NAMALWA (cell line): ENCODE measurements at regions not wholly inside any gene's neighbourhood (a gene's known extent, or its start where the extent isn't known, plus 50 kb on each side); places are given as distances from the start of the nearest gene placed in this dataset.
"Not testable (repeated sequence)": the region's sequence is repeated elsewhere in the genome, so short reads cannot be mapped to it uniquely, and the experiment has no call there.

Experiments
- DNase-seq: peaks from one replicate; pipeline ENCODE4 v3.0.0-alpha.2; 2015; ENCODE audit warnings: low spot score

DNA sequence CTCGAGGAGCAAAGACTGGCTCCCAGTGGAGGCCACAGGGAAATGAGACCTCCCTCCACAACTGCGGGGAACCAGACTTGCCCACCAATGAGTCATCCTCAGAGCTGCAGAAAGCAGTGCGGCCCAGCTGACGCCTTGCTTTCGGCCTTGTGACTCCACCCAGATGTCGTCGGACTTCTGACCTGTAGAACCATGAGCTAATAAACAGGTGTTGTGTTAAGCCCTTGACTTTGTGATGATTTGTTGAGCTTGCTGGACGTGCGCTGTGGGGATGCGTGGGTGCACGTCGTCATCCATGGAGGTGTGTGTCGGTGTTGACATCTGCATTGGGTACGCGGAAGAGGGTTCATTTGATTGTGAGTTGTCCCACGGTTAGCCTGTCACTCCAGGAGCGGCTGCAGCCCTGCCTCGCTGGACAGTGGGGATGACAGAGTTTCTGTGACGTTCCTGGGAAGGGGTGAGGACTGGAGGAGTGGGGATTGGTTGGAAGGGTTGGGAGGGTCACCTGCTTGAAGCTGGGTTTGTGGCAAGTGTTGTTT, 154.1 kb downstream of the SH3BP4 start:
- no peak for DNase-seq

DNA sequence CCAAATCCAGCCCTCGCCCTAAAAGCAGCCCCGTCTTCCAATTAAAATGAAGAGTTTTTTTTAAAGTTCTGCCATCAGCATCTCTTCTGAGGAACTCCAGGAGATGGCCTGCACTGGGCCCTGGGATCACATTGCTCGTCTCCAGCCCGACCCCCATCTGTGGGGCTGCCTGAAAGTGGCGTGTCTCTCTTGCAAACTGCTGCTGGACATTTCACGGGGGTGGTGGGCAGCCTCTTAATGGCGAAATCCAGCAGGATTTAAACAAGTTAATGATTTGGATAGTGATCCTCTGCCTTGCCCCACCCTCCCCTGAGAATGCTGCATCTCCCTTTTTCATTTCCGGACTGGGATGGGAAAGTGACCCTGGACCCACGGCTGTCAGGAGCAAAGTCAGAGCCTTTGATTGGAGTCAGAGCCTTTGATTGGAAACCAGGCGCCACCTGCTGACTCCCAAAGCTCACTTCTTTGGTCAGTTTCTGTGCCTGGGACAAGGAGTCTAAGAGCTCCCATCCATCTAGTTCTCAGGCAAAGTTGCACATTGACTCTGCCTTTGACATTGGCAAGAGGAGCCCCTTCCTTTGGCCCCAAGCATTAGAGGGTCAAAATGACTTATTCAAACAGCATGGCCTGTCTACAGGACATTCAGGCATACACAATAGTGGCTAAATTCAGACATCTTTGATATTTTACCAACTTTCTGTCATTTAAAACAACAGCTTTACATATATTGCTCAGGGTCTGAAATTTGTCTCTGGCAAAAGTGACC, 155.2 kb downstream of the SH3BP4 start:
- DNase-seq, result peak; percentile 14

DNA sequence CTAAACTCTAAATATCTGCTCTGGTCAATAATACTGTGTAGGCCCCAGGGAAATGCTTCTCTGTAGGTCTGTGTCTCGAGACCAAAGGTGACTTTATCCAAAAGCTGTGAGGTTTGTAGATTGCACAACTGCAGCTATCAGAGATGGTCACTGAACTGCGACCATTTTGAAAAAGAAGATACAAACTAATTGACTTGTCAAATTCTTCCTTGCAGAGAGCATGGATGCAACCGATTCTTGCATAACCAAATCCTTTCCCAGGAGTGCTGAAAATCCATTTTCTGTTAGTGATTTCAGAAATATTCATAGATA, 155.8 kb downstream of the SH3BP4 start:
- DNase-seq, result no peak

DNA sequence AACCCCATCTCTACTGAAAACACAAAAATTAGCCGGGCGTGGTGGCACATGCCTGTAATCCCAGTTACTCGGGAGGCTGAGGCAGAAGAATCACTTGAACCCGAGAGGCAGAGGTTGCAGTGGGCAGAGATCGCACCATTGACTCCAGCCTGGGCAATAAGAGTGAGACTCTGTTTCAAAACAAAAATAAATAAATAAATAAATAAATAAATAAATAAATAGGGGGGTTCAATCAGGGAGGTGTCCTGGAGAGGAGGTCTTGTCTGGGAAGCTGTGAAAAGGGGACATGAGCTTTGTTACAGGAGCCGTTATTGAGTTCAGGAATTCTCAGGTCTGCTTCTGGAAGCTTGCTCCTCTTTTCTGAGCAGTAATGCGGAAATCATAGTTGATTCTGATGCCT, 157.7 kb downstream of the SH3BP4 start:
- not testable (repeated sequence) for DNase-seq

DNA sequence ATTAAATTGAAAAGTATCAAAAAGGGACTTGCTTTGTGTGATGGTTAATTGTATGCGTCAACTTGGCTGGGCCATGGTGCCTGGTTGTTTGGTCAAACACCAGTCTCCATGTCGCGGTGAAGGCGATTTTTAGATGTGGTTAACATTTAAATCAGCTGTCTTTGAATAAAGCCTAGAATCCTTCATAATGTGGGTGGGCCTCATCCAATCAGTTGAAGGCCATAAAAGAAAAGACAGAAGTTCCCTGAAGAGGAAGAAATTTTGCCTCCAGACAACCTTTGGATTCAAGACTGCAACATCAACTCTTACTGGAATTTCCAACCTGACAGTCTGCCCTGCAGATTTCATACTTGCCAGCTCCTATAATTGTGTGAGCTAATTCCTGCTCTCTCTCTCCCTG, 160.5 kb downstream of the SH3BP4 start:
- DNase-seq, result no peak

DNA sequence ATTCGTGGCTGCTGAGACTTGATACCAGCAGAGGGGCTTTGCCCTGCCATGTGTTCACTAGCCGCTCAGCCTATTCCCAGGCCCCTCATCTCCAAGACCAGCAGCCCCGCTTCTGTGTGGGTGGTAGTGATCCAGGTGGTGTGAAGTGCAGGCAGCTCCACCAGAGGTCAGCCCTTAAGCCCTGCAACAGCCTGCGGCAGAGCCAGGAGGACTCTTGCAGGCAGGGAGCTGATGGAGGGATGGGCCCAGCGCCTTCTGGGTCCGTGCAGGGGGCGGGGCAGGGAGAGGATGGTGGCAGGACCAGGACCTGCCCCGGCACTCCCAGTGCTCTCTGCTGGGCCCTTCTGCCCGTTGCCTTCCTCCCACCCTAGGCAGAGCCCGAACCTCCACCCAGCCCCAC, 162.0 kb downstream of the SH3BP4 start:
- DNase-seq, result no peak

DNA sequence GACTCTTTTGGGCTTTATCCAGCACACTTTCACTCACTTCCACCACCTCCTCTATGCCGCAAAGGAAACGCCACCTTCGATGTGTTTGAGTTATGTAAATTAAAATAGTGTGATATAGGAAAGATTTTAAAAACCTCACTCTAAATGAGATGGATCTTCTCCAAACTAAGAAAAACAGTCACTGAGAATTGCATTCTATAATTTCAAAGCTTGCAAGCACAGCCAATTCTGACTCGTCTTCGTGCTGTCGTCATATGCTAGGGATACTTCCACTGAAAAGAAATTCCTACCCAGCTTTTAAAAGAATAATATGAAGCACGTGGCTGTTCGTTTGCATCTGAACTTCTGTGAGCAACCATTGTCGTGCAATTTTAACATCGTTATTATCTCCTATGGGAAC, 162.5 kb downstream of the SH3BP4 start:
- no peak for DNase-seq

DNA sequence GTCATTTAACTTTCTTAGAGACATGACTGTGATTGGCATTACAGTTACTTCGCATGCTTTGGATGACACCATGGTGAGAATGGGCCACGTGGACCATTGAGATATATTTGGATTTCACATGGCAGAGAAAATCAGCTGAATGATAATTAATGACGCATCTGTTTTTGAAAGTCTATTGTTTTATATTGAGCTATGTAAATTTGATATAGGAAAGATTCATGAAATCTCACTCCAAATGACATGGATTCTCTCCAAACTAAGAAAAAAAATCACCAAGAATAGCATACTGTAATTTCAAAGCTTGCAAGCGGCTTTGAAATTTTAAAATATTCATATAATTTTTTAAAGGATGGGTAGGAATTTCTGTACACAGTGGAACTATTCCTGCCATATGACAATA, 163.7 kb downstream of the SH3BP4 start:
- no peak for DNase-seq

DNA sequence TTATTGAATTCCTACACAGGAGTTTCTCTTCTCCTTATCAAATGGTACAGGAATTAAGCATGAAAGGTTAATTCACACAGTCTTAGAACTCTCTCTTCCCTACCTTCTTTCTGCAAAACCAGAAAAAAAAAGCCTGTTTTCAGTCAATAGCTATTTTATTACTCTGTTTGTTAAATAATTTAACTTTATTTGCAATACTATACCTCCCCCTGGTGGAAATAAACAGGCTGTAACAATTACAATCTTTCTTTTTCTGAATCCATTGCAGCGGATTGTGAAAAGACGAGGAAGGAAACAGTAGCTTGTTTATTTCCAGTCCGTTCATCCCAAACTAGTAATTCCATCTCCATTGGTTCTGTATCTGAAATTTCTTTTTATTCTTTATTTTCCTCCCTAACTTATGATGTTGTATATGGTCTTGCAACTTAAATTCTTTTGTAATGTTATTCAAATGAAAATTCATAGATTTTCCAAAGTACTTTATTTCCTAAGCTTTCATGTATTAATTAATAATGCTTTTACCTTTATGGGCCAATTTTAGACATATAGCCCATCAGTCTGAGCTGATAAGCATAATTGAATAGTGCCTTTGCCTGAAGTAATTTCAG, 165.2 kb downstream of the SH3BP4 start:
- DNase-seq, result peak; percentile 49

DNA sequence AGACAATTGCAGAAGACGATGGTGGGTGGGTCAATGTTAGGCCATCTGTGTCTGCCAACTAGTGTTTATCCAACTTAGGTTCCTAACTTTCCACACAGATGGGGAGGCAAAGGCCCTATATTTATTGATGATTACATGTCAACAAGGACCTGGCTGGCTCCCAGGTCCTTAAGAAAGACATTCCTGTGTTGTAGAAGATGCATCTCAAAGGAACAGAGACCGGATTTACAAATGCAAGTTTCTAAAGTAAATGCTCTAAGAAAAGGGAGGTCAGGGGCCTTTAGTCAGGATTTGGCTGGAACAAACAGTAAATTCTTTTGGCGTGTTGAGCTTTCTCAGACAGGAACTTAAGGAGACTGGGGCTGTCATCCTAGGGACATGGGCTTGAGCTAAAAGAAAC, 175.0 kb downstream of the SH3BP4 start:
- no peak for DNase-seq

DNA sequence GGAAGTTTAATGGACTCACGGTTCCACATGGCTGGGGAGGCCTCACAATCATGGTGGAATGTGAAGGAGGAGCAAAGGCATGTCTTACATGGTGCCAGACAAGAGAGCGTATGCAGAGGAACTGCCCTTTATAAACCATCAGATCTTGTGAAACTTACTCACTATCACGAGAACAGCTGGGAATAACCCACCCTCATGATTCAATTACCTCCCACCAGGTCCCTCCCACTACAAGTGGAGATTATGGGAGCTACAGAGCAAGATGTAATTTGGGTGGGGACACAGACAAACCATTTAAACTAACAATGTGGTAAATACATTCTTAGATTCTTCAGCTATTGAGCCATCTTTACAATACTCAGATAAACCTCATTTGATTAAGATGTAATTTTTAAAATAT, 176.1 kb downstream of the SH3BP4 start:
- DNase-seq, result no peak

DNA sequence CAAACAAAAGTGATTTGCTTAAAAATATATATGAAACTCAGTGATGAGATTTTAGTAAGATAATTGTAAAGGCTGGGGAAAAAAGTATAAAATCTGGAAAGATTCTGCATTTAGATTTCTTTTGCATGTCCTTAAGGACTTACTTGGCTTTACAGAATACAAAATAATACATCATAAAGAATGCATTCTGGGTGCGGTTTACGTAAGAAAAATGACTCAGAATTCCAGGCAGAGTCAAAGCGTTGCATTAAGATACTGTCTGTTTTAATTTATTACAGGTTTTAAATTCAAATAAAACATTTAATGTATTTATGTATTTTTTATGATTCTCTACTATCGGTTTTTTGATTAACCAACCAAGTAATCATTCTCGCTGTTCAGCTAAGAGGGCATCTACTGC, 178.0 kb downstream of the SH3BP4 start:
- DNase-seq, result no peak

DNA sequence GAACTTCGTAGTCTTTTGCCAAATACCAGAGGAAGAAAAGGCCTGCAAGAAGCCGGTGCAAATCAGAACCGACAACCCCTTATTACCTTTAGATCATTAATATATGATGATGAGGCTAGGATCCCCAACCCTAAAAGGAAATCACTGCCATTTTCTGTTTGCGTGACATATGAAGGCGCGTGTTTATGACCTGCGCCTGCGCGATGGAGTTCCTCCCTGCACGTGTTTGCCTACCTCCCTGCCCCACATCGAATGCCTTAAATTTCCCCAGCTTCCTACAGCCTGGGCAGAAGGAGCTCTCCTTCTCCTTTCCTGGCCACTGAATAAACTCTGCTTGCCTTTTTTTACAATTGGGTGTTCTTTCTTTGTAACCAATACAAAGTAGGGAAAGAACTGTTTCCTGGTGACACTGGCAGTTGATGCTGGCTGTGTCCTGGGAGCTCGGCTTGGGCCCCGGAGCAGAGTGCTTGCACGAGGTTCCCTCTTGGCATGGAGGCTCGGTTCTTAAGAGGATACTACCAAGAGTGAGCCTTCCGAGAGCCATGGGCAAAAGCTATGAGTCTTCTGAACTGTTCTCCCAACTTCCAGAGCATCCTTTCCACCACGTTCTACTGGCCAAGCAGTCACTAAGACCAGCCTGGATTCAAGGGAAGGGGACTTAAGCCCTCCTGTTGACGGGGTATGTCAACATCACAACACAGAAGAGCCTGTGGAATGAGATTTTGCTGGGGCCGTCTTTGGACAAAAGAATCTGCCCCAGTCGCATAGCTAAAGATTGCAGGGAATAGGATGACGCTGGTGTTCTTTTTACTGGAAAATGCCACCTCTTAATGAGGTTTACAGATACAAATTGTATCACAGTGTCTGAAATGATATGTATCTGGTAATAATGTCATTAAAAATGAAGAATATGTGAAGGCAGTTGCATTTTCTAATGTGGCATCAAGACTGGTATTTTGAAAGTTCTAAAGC, 179.8 kb downstream of the SH3BP4 start:
- no peak for DNase-seq

DNA sequence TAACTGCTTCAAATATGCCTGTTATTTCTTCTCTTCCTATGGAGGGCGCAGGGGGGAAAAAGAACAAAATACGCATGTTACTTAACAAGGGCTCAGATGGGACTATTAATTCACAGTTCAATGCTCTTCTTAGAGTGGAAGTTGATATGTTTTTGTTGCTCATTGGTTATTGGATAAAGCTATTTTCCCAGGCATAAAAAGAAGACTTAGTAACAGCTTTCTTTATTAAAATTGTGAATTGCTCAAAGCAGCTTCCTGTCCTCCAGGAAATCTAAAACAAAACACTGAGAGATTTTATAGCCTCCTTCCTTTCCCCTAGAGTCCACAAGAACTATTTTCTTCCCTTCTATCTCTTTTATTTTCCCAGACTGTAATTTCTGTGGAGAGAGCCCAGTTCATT, 180.8 kb downstream of the SH3BP4 start:
- no peak for DNase-seq

DNA sequence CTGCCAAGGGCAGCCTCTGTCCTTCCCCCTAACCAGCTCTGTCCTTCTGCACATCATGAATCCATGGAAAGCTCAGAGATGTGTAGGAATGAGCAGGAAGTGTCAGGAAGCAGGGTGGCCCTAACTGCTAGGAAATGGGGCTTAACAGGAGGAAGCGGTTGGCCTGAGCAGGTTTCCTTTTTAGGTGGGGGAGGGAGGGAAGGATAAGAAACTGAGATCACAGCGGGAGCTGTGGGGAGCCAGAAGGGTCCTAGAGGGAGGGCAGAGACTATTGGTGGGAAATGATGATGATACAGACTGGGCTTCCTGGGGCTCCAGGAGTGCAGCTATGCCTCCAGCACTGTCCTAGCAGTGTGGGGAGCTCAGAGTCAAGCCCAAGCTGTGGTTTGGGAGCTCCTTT, 182.0 kb downstream of the SH3BP4 start:
- DNase-seq, result no peak

DNA sequence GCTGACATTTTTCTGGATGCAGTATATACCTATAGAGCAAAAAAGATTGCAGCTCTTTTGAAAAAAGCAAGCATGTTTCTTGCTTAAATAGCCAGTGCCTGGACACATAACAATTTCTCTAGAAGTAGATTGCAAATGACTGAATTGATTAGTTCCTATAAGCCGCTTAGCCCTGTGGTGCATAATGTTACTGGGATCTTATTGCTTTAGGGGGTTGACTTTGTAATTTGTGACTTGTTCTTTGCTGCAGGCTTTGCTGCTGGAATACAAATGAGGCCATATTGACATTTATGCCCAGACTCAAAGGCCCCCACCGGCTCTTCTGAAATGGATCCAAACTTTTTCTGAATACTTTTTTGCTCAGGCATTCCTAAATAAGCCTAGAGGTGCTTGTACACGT, 182.6 kb downstream of the SH3BP4 start:
- no peak for DNase-seq

DNA sequence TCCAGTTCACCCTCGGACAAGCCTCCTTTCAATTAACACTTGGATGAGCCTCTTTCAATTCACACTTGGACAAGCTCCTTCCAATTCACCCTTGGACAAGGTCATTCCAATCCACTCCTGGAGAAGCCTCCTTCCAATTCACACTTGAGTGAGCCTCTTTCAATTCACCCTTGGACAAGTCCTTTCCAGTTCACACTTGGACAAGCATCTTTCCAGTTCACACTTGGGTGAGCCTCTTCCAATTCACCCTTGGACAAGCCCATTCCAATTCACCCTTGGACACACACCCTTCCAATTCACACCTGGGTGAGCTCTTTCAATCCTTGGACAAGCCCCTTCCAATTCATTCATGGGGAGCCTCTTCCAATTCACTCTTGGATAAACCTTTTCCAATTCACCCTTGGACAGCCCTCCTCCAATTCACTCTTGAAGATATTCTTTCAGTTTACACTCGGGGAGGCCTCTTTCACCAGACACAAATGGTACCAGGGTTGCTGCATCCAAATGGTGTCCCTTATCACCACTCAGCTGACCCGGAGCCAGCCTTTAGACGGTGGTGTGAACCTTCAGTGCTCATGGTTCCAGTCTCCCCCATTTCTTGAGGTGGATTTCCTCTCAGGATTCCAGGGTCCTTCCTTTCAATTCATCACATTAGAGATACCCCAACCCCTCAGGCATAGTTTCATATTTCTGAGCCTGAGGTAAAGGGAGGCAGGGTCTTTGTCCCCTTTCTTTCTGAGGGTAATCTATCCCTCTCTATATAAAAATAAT, 183.6 kb downstream of the SH3BP4 start:
- DNase-seq, result no peak

DNA sequence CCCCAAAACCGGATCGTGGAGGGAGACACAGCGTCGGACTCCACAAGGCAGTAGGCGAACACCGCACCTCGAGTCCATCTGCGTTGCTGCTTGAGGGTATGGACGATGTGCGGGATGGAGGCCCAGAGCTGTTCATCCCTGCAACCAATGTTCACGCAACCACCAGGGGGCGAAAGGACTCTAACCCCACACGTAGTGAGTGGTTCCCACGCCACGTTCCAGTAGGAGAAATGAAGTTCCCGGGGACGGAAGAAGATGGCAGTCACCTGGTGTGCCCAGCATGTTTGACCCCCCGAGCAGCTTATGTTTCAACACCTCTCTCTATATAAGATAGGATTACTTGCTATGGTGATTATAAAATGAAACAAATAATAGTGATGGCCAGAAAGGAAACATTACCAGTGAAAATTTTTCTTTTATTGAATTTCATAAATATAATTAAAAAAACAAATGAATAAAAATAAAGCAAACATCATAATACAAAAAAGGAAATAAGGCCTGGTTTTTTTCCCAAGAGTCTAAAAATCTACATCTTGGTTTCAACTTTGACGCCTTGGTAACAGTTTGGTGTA, 184.3 kb downstream of the SH3BP4 start:
- DNase-seq, result peak; percentile 29

DNA sequence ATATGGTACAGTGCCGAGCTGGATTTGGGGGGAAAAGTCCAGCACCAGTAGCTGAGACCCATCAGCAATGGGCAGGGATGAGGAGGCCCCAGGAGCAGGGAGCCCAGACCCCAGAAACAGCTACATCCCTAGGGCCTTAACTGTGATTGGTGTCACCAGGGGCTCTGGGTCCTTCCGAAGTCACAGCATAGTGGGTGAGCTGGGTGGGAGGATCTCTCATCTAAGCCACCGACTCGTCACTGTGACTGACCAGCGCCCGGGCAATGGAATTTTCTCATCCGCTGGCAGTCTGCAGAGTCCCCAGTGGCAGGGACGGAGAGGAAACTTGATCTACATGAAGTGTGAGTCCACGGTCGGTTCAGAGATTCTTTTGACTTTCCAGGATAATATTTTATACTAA, 186.5 kb downstream of the SH3BP4 start:
- DNase-seq, result no peak

DNA sequence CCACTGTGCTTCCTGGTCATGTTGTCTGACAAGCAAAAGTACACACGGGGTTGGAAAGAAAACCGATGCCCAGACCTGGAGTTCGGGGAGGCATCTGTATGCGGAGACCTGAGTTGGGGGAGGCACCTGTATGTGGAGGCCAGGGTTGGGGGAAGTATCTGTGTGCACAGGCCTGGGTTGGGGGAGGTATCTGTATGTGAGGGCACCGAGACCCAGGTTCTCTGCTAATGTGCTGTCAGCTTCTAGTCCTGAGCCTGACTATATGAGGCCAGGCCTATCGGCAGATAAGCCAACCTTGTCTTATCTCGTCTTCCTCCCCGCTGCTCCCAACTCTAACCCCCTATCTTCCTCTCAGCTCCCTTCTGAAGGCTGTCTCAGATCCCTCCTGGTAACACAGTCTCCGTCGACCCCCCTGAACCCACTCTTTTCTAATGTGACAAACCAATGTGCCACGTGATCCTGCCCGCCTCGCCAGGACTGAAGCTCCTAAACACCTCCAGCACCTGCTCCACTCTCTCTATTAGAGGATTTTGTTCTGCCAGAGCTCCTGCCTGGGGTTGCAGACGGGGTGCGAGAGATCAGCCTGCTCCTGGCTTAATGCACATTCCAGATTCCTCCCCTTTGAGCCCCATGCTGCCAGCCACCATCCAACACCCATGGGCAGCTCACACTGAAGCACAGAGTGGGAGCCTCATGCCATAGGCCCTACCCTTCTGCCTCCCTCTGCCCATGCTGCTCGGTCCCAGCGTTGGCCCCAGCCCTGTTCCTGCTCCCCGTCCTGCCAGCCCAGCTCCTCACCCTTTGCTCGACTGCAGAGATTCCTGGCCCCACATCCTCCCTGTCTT, 188.4 kb downstream of the SH3BP4 start:
- DNase-seq, result no peak

DNA sequence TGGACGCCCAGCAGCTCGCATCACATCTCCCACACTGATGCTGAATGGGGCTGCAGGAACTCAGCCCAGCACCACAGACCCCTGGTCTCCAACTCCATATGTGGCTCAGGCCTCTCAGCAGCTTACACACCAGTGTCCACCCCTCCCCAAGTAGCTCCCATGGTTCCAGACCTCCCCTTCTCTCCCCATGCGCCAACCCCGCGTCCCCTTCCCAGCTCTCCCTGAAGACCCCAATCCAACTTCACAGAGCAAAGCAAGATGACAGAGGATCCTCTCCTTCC, 188.9 kb downstream of the SH3BP4 start:
- DNase-seq, result no peak
